ENCODE measurements at regions not wholly inside any gene's neighbourhood (a gene's known extent, or its start where the extent isn't known, plus 50 kb on each side); places are given as distances from the start of the nearest gene placed in this dataset.

DNA sequence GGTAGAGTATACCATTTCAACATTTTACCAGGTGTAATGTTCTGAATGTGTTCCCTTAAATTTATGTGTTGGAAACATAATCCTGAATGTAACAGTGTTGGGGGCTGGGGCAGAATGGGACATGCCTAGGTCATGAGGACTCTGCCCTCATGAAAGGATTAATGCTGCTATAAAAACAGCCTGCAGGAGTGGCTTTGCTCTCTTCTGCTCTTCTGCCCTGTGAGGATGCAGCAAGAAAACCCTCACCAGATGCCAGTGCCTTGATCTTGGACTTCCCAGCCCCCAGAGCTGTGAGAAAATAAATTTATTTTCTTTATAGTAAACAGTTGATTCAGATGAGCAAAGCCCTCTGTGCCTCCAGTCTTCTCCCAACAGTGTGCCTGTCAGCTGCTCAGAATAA, 326.0 kb upstream of the ONECUT1 start:
- DNase-seq = no peak
- H3K4me2 ChIP-seq (ENCODE audit: low read depth, low read length) = no peak overlapping the region
- H3K4me3 ChIP-seq (ENCODE audit: low read length) = no peak overlapping the region
- no peak overlapping the region for H3K27ac ChIP-seq (ENCODE audit: low read length)
- no peak overlapping the region for H2AFZ ChIP-seq (ENCODE audit: low read length)
- no peaks in the 10 kb centered on the region for H3K9me2 ChIP-seq (replicated peaks; ENCODE audit: insufficient read depth, low read length)
- no peaks in the 10 kb centered on the region for H4K20me1 ChIP-seq (ENCODE audit: insufficient read depth, low read length)
- H3K36me3 ChIP-seq (replicated peaks; ENCODE audit: insufficient read depth, low read length) = no peaks in the 10 kb centered on the region
- no peaks in the 10 kb centered on the region for H3K79me2 ChIP-seq (ENCODE audit: low read length)
- H3F3A ChIP-seq (ENCODE audit: insufficient read depth, low read length) = no peaks in the 10 kb centered on the region
- H3K4me1 ChIP-seq (ENCODE audit: low read length) = no peaks in the 10 kb centered on the region
- TF ChIP-seq EZH2phosphoT487 (IDR thresholded peaks at IDR 0.05; ENCODE audit: low read length) (no peak), EZH2 (optimal IDR thresholded peaks at IDR 0.05; ENCODE audit: low read depth, low read length) (no peak)
- TF ChIP-seq, protein P1, sequence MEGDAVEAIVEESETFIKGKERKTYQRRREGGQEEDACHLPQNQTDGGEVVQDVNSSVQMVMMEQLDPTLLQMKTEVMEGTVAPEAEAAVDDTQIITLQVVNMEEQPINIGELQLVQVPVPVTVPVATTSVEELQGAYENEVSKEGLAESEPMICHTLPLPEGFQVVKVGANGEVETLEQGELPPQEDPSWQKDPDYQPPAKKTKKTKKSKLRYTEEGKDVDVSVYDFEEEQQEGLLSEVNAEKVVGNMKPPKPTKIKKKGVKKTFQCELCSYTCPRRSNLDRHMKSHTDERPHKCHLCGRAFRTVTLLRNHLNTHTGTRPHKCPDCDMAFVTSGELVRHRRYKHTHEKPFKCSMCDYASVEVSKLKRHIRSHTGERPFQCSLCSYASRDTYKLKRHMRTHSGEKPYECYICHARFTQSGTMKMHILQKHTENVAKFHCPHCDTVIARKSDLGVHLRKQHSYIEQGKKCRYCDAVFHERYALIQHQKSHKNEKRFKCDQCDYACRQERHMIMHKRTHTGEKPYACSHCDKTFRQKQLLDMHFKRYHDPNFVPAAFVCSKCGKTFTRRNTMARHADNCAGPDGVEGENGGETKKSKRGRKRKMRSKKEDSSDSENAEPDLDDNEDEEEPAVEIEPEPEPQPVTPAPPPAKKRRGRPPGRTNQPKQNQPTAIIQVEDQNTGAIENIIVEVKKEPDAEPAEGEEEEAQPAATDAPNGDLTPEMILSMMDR (IDR thresholded peaks at IDR 0.05; ENCODE audit: low read length) = no peak
- H3K27me3 ChIP-seq (replicated peaks; ENCODE audit: insufficient read depth, low read length) = no peaks in the 10 kb centered on the region
- H3K9me3 ChIP-seq (replicated peaks; ENCODE audit: insufficient read depth, low read length) = no peaks in the 10 kb centered on the region
- no peak overlapping the region for H3K9ac ChIP-seq (ENCODE audit: low read length)

DNA sequence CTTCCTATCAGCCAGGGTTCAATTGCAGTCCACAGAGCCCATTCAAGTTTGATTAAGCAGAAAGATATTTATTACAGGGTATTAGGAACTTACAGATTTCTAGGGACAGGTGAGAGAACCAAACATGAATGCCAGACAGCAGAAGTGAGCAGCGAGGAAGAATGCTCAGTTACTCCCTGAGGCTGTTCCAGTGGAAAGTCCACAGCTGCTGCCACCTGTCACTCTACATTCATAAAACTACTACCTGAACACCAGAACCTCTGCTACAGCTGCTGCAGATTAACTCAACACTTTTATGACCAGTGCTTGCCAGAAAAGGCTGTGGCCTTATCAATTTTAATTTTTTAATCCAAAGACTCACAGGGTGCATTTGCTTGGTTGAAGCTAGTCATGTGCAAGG, 325.4 kb upstream of the ONECUT1 start:
- Histone ChIP-seq H3K9me2 (replicated peaks; ENCODE audit: insufficient read depth, low read length) (no peaks in the 10 kb centered on the region), H3K9ac (ENCODE audit: low read length) (no peak overlapping the region), H3F3A (ENCODE audit: insufficient read depth, low read length) (no peaks in the 10 kb centered on the region), H3K27me3 (replicated peaks; ENCODE audit: insufficient read depth, low read length) (no peaks in the 10 kb centered on the region), H2AFZ (ENCODE audit: low read length) (no peak overlapping the region), H3K4me2 (ENCODE audit: low read depth, low read length) (no peak overlapping the region), H4K20me1 (ENCODE audit: insufficient read depth, low read length) (no peaks in the 10 kb centered on the region), H3K36me3 (replicated peaks; ENCODE audit: insufficient read depth, low read length) (no peaks in the 10 kb centered on the region), H3K79me2 (ENCODE audit: low read length) (no peaks in the 10 kb centered on the region), H3K4me3 (ENCODE audit: low read length) (no peak overlapping the region), H3K4me1 (ENCODE audit: low read length) (no peaks in the 10 kb centered on the region), H3K9me3 (replicated peaks; ENCODE audit: insufficient read depth, low read length) (no peaks in the 10 kb centered on the region), H3K27ac (ENCODE audit: low read length) (no peak overlapping the region)
- DNase-seq = no peak
- TF ChIP-seq EZH2phosphoT487 (IDR thresholded peaks at IDR 0.05; ENCODE audit: low read length) (no peak), EZH2 (optimal IDR thresholded peaks at IDR 0.05; ENCODE audit: low read depth, low read length) (no peak)
- TF ChIP-seq, protein P1 (IDR thresholded peaks at IDR 0.05; ENCODE audit: low read length) = no peak

GRCh38 chr15:53114960-53115359, 324.8 kb upstream of the ONECUT1 start:
- no peaks in the 10 kb centered on the region for H3K36me3 ChIP-seq (replicated peaks; ENCODE audit: insufficient read depth, low read length)
- H4K20me1 ChIP-seq (ENCODE audit: insufficient read depth, low read length) = no peaks in the 10 kb centered on the region
- H3K9me3 ChIP-seq (replicated peaks; ENCODE audit: insufficient read depth, low read length) = no peaks in the 10 kb centered on the region
- H3F3A ChIP-seq (ENCODE audit: insufficient read depth, low read length) = no peaks in the 10 kb centered on the region
- H3K27ac ChIP-seq (ENCODE audit: low read length) = no peak overlapping the region
- no peaks in the 10 kb centered on the region for H3K79me2 ChIP-seq (ENCODE audit: low read length)
- DNase-seq = no peak
- no peaks in the 10 kb centered on the region for H3K9me2 ChIP-seq (replicated peaks; ENCODE audit: insufficient read depth, low read length)
- no peaks in the 10 kb centered on the region for H3K4me1 ChIP-seq (ENCODE audit: low read length)
- TF ChIP-seq, protein P1 (IDR thresholded peaks at IDR 0.05; ENCODE audit: low read length) = no peak
- TF ChIP-seq EZH2 (optimal IDR thresholded peaks at IDR 0.05; ENCODE audit: low read depth, low read length) = no peak
- TF ChIP-seq EZH2phosphoT487 (IDR thresholded peaks at IDR 0.05; ENCODE audit: low read length) = no peak
- H3K9ac ChIP-seq (ENCODE audit: low read length) = no peak overlapping the region
- H3K27me3 ChIP-seq (replicated peaks; ENCODE audit: insufficient read depth, low read length) = no peaks in the 10 kb centered on the region
- H3K4me2 ChIP-seq (ENCODE audit: low read depth, low read length) = no peak overlapping the region
- no peak overlapping the region for H2AFZ ChIP-seq (ENCODE audit: low read length)
- no peak overlapping the region for H3K4me3 ChIP-seq (ENCODE audit: low read length)

All from MM.1S (cell line).